WTC11 (cell line): ENCODE measurements at regions not wholly inside any gene's neighbourhood (a gene's known extent, or its start where the extent isn't known, plus 50 kb on each side); places are given as distances from the start of the nearest gene placed in this dataset.

Experiments used
- ATAC-seq: fragments of 200-7000 bp; cut with Tn5 transposase; 2 replicates; pipeline ENCODE4 v1.10.0; 2021; ENCODE audit warnings: mild to moderate bottlenecking, moderate library complexity
- CTCF ChIA-PET: fragments of 300-600 bp; sonication (Branson Sonifier 250); formaldehyde crosslinking; loops from one replicate; lab custom pipeline; 2021; ENCODE audit warnings: antibody characterized with exemption; lab: Charles Lee
- POLR2A ChIA-PET: fragments of 350-600 bp; sonication (Branson Sonifier 250); formaldehyde crosslinking; loops from one replicate; lab custom pipeline; 2021; ENCODE audit warnings: antibody characterized with exemption; lab: Charles Lee
- DNase-seq: peaks from one replicate; pipeline ENCODE4 v3.0.0; 2021; ENCODE audit warnings: low spot score
- H3K27ac Mint-ChIP-seq: 2 replicates; pipeline ENCODE4 v1.8.0; 2021; ENCODE audit warnings: mixed read lengths
- H3K27me3 Mint-ChIP-seq: 2 replicates; pipeline ENCODE4 v1.8.0; 2021; ENCODE audit warnings: low read depth, mild to moderate bottlenecking, moderate library complexity, mixed read lengths
- H3K36me3 Mint-ChIP-seq: 2 replicates; pipeline ENCODE4 v1.8.0; 2021; ENCODE audit warnings: mixed read lengths
- H3K4me1 Mint-ChIP-seq: 2 replicates; pipeline ENCODE4 v1.8.0; 2022; ENCODE audit warnings: mixed read lengths
- H3K4me3 Mint-ChIP-seq: 2 replicates; pipeline ENCODE4 v1.8.0; 2021; ENCODE audit warnings: mild to moderate bottlenecking, moderate library complexity, mixed read lengths
- H3K9me3 Mint-ChIP-seq: 2 replicates; pipeline ENCODE4 v1.8.0; 2021; ENCODE audit warnings: mixed read lengths
- E2F4 ChIP-seq: sonication (generic); formaldehyde crosslinking; IDR thresholded peaks from 2 replicates; pipeline ENCODE4 v1.8.1; 2022; ENCODE audit warnings: low read depth, mild to moderate bottlenecking, moderate library complexity, missing genetic modification reagents, borderline replicate concordance
- ERG ChIP-seq: fragments of 250-450 bp; sonication (Bioruptor Pico); IDR thresholded peaks from 2 replicates; pipeline ENCODE4 v1.8.0; 2021; ENCODE audit warnings: mild to moderate bottlenecking
- FOXJ3 ChIP-seq: sonication (generic); formaldehyde crosslinking; IDR thresholded peaks from 2 replicates; pipeline ENCODE4 v1.9.0; 2021; ENCODE audit warnings: missing genetic modification reagents, mild to moderate bottlenecking, borderline replicate concordance
- FOXK1 ChIP-seq: sonication (generic); formaldehyde crosslinking; IDR thresholded peaks from 2 replicates; pipeline ENCODE4 v1.8.0; 2022; ENCODE audit warnings: mild to moderate bottlenecking, moderate library complexity, missing genetic modification reagents
- GABPB1 ChIP-seq: sonication (generic); formaldehyde crosslinking; IDR thresholded peaks from 2 replicates; pipeline ENCODE4 v1.8.1; 2023; ENCODE audit warnings: mild to moderate bottlenecking, missing genetic modification reagents
- KAT7 ChIP-seq: sonication (generic); formaldehyde crosslinking; IDR thresholded peaks from 2 replicates; pipeline ENCODE4 v1.8.1; 2023; ENCODE audit warnings: missing genetic modification reagents, mild to moderate bottlenecking, borderline replicate concordance
- MXD4 ChIP-seq: fragments of 250-450 bp; sonication (Bioruptor Pico); IDR thresholded peaks from 2 replicates; pipeline ENCODE4 v1.8.0; 2021; ENCODE audit warnings: mild to moderate bottlenecking, moderate library complexity, borderline replicate concordance
- MYBL2 ChIP-seq: sonication (generic); formaldehyde crosslinking; IDR thresholded peaks from 2 replicates; pipeline ENCODE4 v1.8.1; 2023; ENCODE audit warnings: mild to moderate bottlenecking, moderate library complexity, missing genetic modification reagents
- OVOL2 ChIP-seq: fragments of 250-450 bp; sonication (Bioruptor Pico); IDR thresholded peaks from 2 replicates; pipeline ENCODE4 v1.9.0; 2021; ENCODE audit warnings: mild to moderate bottlenecking, borderline replicate concordance
- PRRX2 ChIP-seq: fragments of 250-450 bp; sonication (Bioruptor Pico); IDR thresholded peaks from 2 replicates; pipeline ENCODE4 v1.8.0; 2021; ENCODE audit warnings: mild to moderate bottlenecking
- RORB ChIP-seq: fragments of 250-450 bp; sonication (Bioruptor Pico); IDR thresholded peaks from 2 replicates; pipeline ENCODE4 v1.9.0; 2021; ENCODE audit warnings: mild to moderate bottlenecking
- SMAD3 ChIP-seq: sonication (generic); formaldehyde crosslinking; IDR thresholded peaks from 2 replicates; pipeline ENCODE4 v1.8.0; 2022; ENCODE audit warnings: missing genetic modification reagents, mild to moderate bottlenecking, borderline replicate concordance
- SOX15 ChIP-seq: fragments of 250-450 bp; sonication (Bioruptor Pico); IDR thresholded peaks from 2 replicates; pipeline ENCODE4 v1.9.0; 2021; ENCODE audit warnings: mild to moderate bottlenecking
- TCF7 ChIP-seq: sonication (generic); formaldehyde crosslinking; IDR thresholded peaks from 2 replicates; pipeline ENCODE4 v1.8.0; 2022; ENCODE audit warnings: mild to moderate bottlenecking, low read depth, missing genetic modification reagents, moderate library complexity
- TP53 ChIP-seq: sonication (generic); formaldehyde crosslinking; IDR thresholded peaks from 2 replicates; pipeline ENCODE4 v1.8.1; 2023; ENCODE audit warnings: mild to moderate bottlenecking, missing genetic modification reagents
- ZNF219 ChIP-seq: sonication (generic); formaldehyde crosslinking; IDR thresholded peaks from 2 replicates; pipeline ENCODE4 v1.8.0; 2023; ENCODE audit warnings: missing genetic modification reagents, mild to moderate bottlenecking, borderline replicate concordance
- ZNF232 ChIP-seq: sonication (generic); formaldehyde crosslinking; IDR thresholded peaks from 2 replicates; pipeline ENCODE4 v1.8.0; 2022; ENCODE audit warnings: mild to moderate bottlenecking, missing genetic modification reagents
- ZNF263 ChIP-seq: sonication (generic); formaldehyde crosslinking; IDR thresholded peaks from 2 replicates; pipeline ENCODE4 v1.8.1; 2022; ENCODE audit warnings: low read depth, mild to moderate bottlenecking, moderate library complexity, missing genetic modification reagents
- ZNF281 ChIP-seq: sonication (generic); formaldehyde crosslinking; IDR thresholded peaks from 2 replicates; pipeline ENCODE4 v1.8.0; 2023; ENCODE audit warnings: mild to moderate bottlenecking, missing genetic modification reagents
- ZNF396 ChIP-seq: fragments of 250-450 bp; sonication (Bioruptor Pico); IDR thresholded peaks from 2 replicates; pipeline ENCODE4 v1.8.0; 2021; ENCODE audit warnings: mild to moderate bottlenecking, moderate library complexity, borderline replicate concordance
- TF ChIP-seq, protein P1 (sequence below): sonication (generic); formaldehyde crosslinking; IDR thresholded peaks from 2 replicates; pipeline ENCODE4 v1.8.0; 2022; ENCODE audit warnings: mild to moderate bottlenecking, missing genetic modification reagents

- ChIA-PET CTCF (no interaction called here), POLR2A (no interaction called here)
- Mint-ChIP-seq H3K36me3 (peaks cover 3% of the 10 kb centered on the region; the same call in 1 of the 2 replicates), H3K27me3 (no peaks in the 10 kb centered on the region; the same call in 1 of the 2 replicates), H3K27ac (no peak overlapping the region), H3K4me3 (no peak overlapping the region), H3K9me3 (peaks cover 16% of the 10 kb centered on the region), H3K4me1 (no peaks in the 10 kb centered on the region)
- DNase-seq (no peak), ATAC-seq (no peak)
- TF ChIP-seq FOXK1 (CRISPR knock-in tag) = no peak
- TF ChIP-seq ZNF281 (CRISPR knock-in tag) = no peak
- TF ChIP-seq ZNF219 (CRISPR knock-in tag) = no peak
- no peak for TF ChIP-seq GABPB1 (CRISPR knock-in tag)
- TF ChIP-seq, protein P1, sequence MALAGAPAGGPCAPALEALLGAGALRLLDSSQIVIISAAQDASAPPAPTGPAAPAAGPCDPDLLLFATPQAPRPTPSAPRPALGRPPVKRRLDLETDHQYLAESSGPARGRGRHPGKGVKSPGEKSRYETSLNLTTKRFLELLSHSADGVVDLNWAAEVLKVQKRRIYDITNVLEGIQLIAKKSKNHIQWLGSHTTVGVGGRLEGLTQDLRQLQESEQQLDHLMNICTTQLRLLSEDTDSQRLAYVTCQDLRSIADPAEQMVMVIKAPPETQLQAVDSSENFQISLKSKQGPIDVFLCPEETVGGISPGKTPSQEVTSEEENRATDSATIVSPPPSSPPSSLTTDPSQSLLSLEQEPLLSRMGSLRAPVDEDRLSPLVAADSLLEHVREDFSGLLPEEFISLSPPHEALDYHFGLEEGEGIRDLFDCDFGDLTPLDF (CRISPR knock-in tag) = no peak
- TF ChIP-seq PRRX2 = no peak
- TF ChIP-seq TCF7 (CRISPR knock-in tag) = no peak
- no peak for TF ChIP-seq TP53 (CRISPR knock-in tag)
- TF ChIP-seq MXD4 (CRISPR knock-in tag) = no peak
Measured at GRCh38 chr7:67738145-67738544, 741.5 kb downstream of the TYW1 start.

GRCh38 chr7:67738958-67739357 lies 742.3 kb downstream of the TYW1 start:
- ATAC-seq = no peak
- POLR2A ChIA-PET = no interaction called here
- no peaks in the 10 kb centered on the region; the same call in 1 of the 2 replicates for H3K27me3 Mint-ChIP-seq

DNA sequence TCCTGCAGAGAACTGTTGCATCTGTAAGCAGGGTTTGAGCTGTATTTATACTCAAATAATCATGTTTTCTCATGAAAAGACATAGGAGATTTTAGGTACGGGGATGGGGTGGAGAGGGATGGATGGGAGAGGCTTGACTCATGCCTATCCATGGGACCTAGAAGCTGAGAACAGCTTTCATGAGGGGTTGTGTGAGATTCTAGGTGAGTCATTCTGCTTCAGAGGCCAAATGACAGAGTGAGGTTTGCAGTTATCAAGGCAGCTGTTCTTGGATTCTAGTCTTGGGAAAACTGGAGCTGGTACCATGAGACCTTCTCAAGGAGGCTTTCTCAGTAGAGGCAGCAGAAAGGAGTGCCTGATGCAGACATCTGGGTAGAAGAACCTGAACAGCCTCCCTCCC lies 746.9 kb downstream of the TYW1 start:
- peaks cover 3% of the 10 kb centered on the region; the same call in 1 of the 2 replicates for H3K36me3 Mint-ChIP-seq
- H3K9me3 Mint-ChIP-seq = peaks cover 22% of the 10 kb centered on the region
- 0 out of 2 replicates have a peak, but pooled peaks cover 5% of the 10 kb centered on the region for H3K4me1 Mint-ChIP-seq
- H3K27me3 Mint-ChIP-seq = no peaks in the 10 kb centered on the region; the same call in 1 of the 2 replicates
- DNase-seq (no peak), ATAC-seq (no peak)
- H3K27ac Mint-ChIP-seq = no peak overlapping the region
- H3K4me3 Mint-ChIP-seq = no peak overlapping the region
- CTCF ChIA-PET = no interaction called here
- TF ChIP-seq MYBL2 (no peak), E2F4 (CRISPR knock-in tag) (no peak), ZNF232 (CRISPR knock-in tag) (no peak), ZNF281 (CRISPR knock-in tag) (no peak), OVOL2 (CRISPR knock-in tag) (no peak), ERG (CRISPR knock-in tag) (no peak), ZNF263 (CRISPR knock-in tag) (no peak), ZNF396 (CRISPR knock-in tag) (no peak), RORB (CRISPR knock-in tag) (no peak), KAT7 (CRISPR knock-in tag) (no peak)
- POLR2A ChIA-PET = no interaction called here

More at GRCh38 chr7:67738958-67739357, 742.3 kb downstream of the TYW1 start:
- no peaks in the 10 kb centered on the region for H3K4me1 Mint-ChIP-seq
- CTCF ChIA-PET = no interaction called here
- H3K27ac Mint-ChIP-seq = no peak overlapping the region
- peaks cover 16% of the 10 kb centered on the region for H3K9me3 Mint-ChIP-seq
- peaks cover 3% of the 10 kb centered on the region; the same call in 1 of the 2 replicates for H3K36me3 Mint-ChIP-seq
- TF ChIP-seq FOXJ3 (CRISPR knock-in tag) = no peak
- TF ChIP-seq ERG (CRISPR knock-in tag) = no peak
- no peak for TF ChIP-seq SMAD3 (CRISPR knock-in tag)
- no peak for TF ChIP-seq SOX15 (CRISPR knock-in tag)
- TF ChIP-seq, all 79 proteins: peak for 0
- no peak overlapping the region for H3K4me3 Mint-ChIP-seq
- no peak for DNase-seq
